ENCODE measurements at regions not wholly inside any gene's neighbourhood (a gene's known extent, or its start where the extent isn't known, plus 50 kb on each side); places are given as distances from the start of the nearest gene placed in this dataset.

- DNase-seq: no peak
Measured at GRCh38 chr11:103625624-103625965, 410.8 kb upstream of the DDI1 start.

GRCh38 chr11:103628121-103628520, 408.3 kb upstream of the DDI1 start:
- DNase-seq: no peak

- no peak for DNase-seq
Measured at GRCh38 chr11:103631841-103632240, 404.6 kb upstream of the DDI1 start.

- no peak for DNase-seq
Measured at GRCh38 chr11:103633068-103633788, 403.2 kb upstream of the DDI1 start.

- no peak for DNase-seq
Measured at GRCh38 chr11:103633819-103634590, 402.4 kb upstream of the DDI1 start.

- DNase-seq: no peak
Measured at GRCh38 chr11:103636232-103636631, 400.2 kb upstream of the DDI1 start.

- DNase-seq: no peak
Measured at GRCh38 chr11:103637295-103637694, 399.1 kb upstream of the DDI1 start.

GRCh38 chr11:103637831-103638230, 398.6 kb upstream of the DDI1 start:
- DNase-seq: no peak

GRCh38 chr11:103644676-103645075, 391.8 kb upstream of the DDI1 start:
- DNase-seq: no peak

GRCh38 chr11:103648054-103648453, 388.4 kb upstream of the DDI1 start:
- no peak for DNase-seq

- DNase-seq: no peak
Measured at GRCh38 chr11:103648670-103649400, 387.6 kb upstream of the DDI1 start.

- no peak for DNase-seq
Measured at GRCh38 chr11:103649401-103649895, 387.0 kb upstream of the DDI1 start.

- DNase-seq: no peak
Measured at GRCh38 chr11:103650330-103650729, 386.1 kb upstream of the DDI1 start.

- DNase-seq: no peak
Measured at GRCh38 chr11:103651341-103651998, 385.0 kb upstream of the DDI1 start.

GRCh38 chr11:103652013-103652412, 384.4 kb upstream of the DDI1 start:
- no peak for DNase-seq

GRCh38 chr11:103656382-103656781, 380.1 kb upstream of the DDI1 start:
- DNase-seq: no peak

- DNase-seq: no peak
Measured at GRCh38 chr11:103659206-103659618, 377.2 kb upstream of the DDI1 start.

- no peak for DNase-seq
Measured at GRCh38 chr11:103659743-103660142, 376.7 kb upstream of the DDI1 start.

- DNase-seq: no peak
Measured at GRCh38 chr11:103661185-103661584, 375.3 kb upstream of the DDI1 start.

GRCh38 chr11:103661991-103662390, 374.4 kb upstream of the DDI1 start:
- no peak for DNase-seq

- no peak for DNase-seq
Measured at GRCh38 chr11:103662880-103663279, 373.6 kb upstream of the DDI1 start.

GRCh38 chr11:103668859-103669258, 367.6 kb upstream of the DDI1 start:
- DNase-seq: no peak

- DNase-seq: no peak
Measured at GRCh38 chr11:103671143-103671651, 365.2 kb upstream of the DDI1 start.
